Ovary (tissue), 3 donors: ENCODE measurements at regions not wholly inside any gene's neighbourhood (a gene's known extent, or its start where the extent isn't known, plus 50 kb on each side); places are given as distances from the start of the nearest gene placed in this dataset.

Experiments used
- EP300 ChIP-seq: sonication (generic); formaldehyde crosslinking; IDR thresholded peaks from one replicate; pipeline ENCODE4 v1.6.1; 2017; ENCODE audit warnings: antibody characterized with exemption
- POLR2A ChIP-seq: fragments of 450-650 bp; IDR thresholded peaks from one replicate; pipeline ENCODE4 v1.6.1; 2017; ENCODE audit warnings: antibody characterized with exemption, mild to moderate bottlenecking, moderate library complexity
- TF ChIP-seq, protein P1 (sequence below), 3 donors: fragments of 450-650 bp in 2 of 3; fragments of 200-600 bp in 1 of 3; IDR thresholded peaks; one replicate each; pipeline versions ENCODE4 v1.5.1 to v1.8.0; 2016 to 2022; ENCODE audit warnings: antibody characterized with exemption in 3 of 3, mild to moderate bottlenecking in 1 of 3
- donor health status: DM: no; HTN: no; CAD: no.

GRCh38 chr18:60500960-60501359 is 128.4 kb upstream of the MC4R start:
- TF ChIP-seq POLR2A (no peak), EP300 (no peak)
- TF ChIP-seq, protein P1, sequence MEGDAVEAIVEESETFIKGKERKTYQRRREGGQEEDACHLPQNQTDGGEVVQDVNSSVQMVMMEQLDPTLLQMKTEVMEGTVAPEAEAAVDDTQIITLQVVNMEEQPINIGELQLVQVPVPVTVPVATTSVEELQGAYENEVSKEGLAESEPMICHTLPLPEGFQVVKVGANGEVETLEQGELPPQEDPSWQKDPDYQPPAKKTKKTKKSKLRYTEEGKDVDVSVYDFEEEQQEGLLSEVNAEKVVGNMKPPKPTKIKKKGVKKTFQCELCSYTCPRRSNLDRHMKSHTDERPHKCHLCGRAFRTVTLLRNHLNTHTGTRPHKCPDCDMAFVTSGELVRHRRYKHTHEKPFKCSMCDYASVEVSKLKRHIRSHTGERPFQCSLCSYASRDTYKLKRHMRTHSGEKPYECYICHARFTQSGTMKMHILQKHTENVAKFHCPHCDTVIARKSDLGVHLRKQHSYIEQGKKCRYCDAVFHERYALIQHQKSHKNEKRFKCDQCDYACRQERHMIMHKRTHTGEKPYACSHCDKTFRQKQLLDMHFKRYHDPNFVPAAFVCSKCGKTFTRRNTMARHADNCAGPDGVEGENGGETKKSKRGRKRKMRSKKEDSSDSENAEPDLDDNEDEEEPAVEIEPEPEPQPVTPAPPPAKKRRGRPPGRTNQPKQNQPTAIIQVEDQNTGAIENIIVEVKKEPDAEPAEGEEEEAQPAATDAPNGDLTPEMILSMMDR (IDR thresholded peaks at IDR 0.05), result no peak
